Left lung (tissue), 4 donors: ENCODE measurements at regions not wholly inside any gene's neighbourhood (a gene's known extent, or its start where the extent isn't known, plus 50 kb on each side); places are given as distances from the start of the nearest gene placed in this dataset.

Source experiments
- ATAC-seq: fragments of 200-7000 bp; cut with Tn5 transposase; one replicate; pipeline ENCODE4 v1.9.1; 2020; ENCODE audit warnings: moderate library complexity
- DNase-seq, 4 donors: peaks; one replicate each; pipeline ENCODE4 v3.0.0-alpha.2; 2013 to 2020
- H3K27ac ChIP-seq, 2 donors: fragments of 200-600 bp; sonication (generic) in 1 of 2; one replicate each; pipeline versions ENCODE4 v1.5.0 to v1.8.0; 2020 to 2021
- H3K27me3 ChIP-seq, 2 donors: fragments of 200-600 bp; sonication (generic) in 1 of 2; one replicate each; pipeline versions ENCODE4 v1.5.0 to v1.8.0; 2020 to 2021
- H3K36me3 ChIP-seq, 2 donors: fragments of 200-600 bp; sonication (generic) in 1 of 2; one replicate each; pipeline versions ENCODE4 v1.5.0 to v1.8.0; 2020 to 2021
- H3K4me1 ChIP-seq, 2 donors: fragments of 200-600 bp; one replicate each; pipeline ENCODE4 v1.8.0; 2021
- H3K4me3 ChIP-seq, 2 donors: fragments of 200-600 bp; sonication (generic) in 1 of 2; one replicate each; pipeline versions ENCODE4 v1.5.0 to v1.8.0; 2020 to 2021; ENCODE audit warnings: mild to moderate bottlenecking in 1 of 2
- H3K9me3 ChIP-seq, 2 donors: fragments of 200-600 bp; sonication (generic) in 1 of 2; one replicate each; pipeline versions ENCODE4 v1.5.0 to v1.8.0; 2020 to 2021
- CTCF ChIP-seq, 2 donors: fragments of 200-600 bp; sonication (generic) in 1 of 2; IDR thresholded peaks; one replicate each; pipeline versions ENCODE4 v1.5.0 to v1.8.0; 2021; ENCODE audit warnings: antibody characterized with exemption in 2 of 2
- intact Hi-C, 2 donors: fragments of 100-400 bp; cut with DNase I; formaldehyde crosslinking; loops; one replicate each; pipeline versions ENCODE4 v1.11.2 to v1.14.2; 2022
- donor health status: DM: no; HTN: yes; CAD: no.
- donor health status: DM: no; HTN: no; CAD: no.

- TF ChIP-seq CTCF (IDR thresholded peaks at IDR 0.05): no peak
- Histone ChIP-seq H3K36me3 (no peaks in the 10 kb centered on the region), H3K27ac (peak overlapping the region; percentile 41 to 48), H3K27me3 (no peaks in the 10 kb centered on the region), H3K4me3 (no peak overlapping the region), H3K9me3 (no peaks in the 10 kb centered on the region), H3K4me1 (peaks cover 3 to 9% of the 10 kb centered on the region in 2 donors)
- ATAC-seq (peak; percentile 86), DNase-seq (peak in 1 of 4 donors; percentile 85)
- intact Hi-C loops: no loop called here
Observed at GRCh38 chr16:85361441-85362118, 249.3 kb upstream of the CIBAR2 start.

GRCh38 chr16:85362443-85362842 is 250.2 kb upstream of the CIBAR2 start:
- ATAC-seq (no peak), DNase-seq (no peak)
- no peak for TF ChIP-seq CTCF (IDR thresholded peaks at IDR 0.05)
- Histone ChIP-seq H3K4me1 (peaks cover 3 to 9% of the 10 kb centered on the region in 2 donors), H3K36me3 (no peaks in the 10 kb centered on the region), H3K27me3 (no peaks in the 10 kb centered on the region), H3K9me3 (no peaks in the 10 kb centered on the region), H3K4me3 (no peak overlapping the region), H3K27ac (no peak overlapping the region)
- intact Hi-C loops: no loop called here

- H3K36me3 ChIP-seq: no peaks in the 10 kb centered on the region
- DNase-seq (no peak), ATAC-seq (no peak)
- intact Hi-C loops: no loop called here
- no peaks in the 10 kb centered on the region for H3K27me3 ChIP-seq
- TF ChIP-seq CTCF (IDR thresholded peaks at IDR 0.05): no peak
- no peak overlapping the region for H3K27ac ChIP-seq
- no peaks in the 10 kb centered on the region for H3K9me3 ChIP-seq
- no peak overlapping the region for H3K4me3 ChIP-seq
- peaks cover 3 to 9% of the 10 kb centered on the region in 2 donors for H3K4me1 ChIP-seq
Observed at GRCh38 chr16:85363427-85363826, 249.7 kb upstream of the GSE1 start.

- Histone ChIP-seq H3K27ac (no peak overlapping the region), H3K36me3 (no peaks in the 10 kb centered on the region), H3K27me3 (no peaks in the 10 kb centered on the region), H3K4me1 (peaks cover 3 to 9% of the 10 kb centered on the region in 2 donors), H3K4me3 (no peak overlapping the region), H3K9me3 (no peaks in the 10 kb centered on the region)
- ATAC-seq (no peak), DNase-seq (no peak)
- no peak for TF ChIP-seq CTCF (IDR thresholded peaks at IDR 0.05)
- intact Hi-C loops: no loop called here
Observed at GRCh38 chr16:85363881-85364280, 249.2 kb upstream of the GSE1 start.

- no peaks in the 10 kb centered on the region for H3K27me3 ChIP-seq
- H3K4me1 ChIP-seq: peaks cover 3 to 4% of the 10 kb centered on the region in 2 donors
- no peak overlapping the region for H3K4me3 ChIP-seq
- no peaks in the 10 kb centered on the region for H3K36me3 ChIP-seq
- no peak for ATAC-seq
- TF ChIP-seq CTCF (IDR thresholded peaks at IDR 0.05): no peak
- intact Hi-C loops: no loop called here
- no peak for DNase-seq
- no peak overlapping the region for H3K27ac ChIP-seq
- no peaks in the 10 kb centered on the region for H3K9me3 ChIP-seq
Observed at GRCh38 chr16:85364323-85365040, 248.6 kb upstream of the GSE1 start.
